WERI-Rb-1 (cell line): ENCODE measurements at regions not wholly inside any gene's neighbourhood (a gene's known extent, or its start where the extent isn't known, plus 50 kb on each side); places are given as distances from the start of the nearest gene placed in this dataset.

Source experiments
- DNase-seq: peaks from one replicate; pipeline ENCODE4 v3.0.0-alpha.2; 2020
- H3K27ac ChIP-seq: fragments of 250-450 bp; sonication (Bioruptor Pico); 2 replicates; pipeline ENCODE4 v1.5.1; 2020; ENCODE audit warnings: mild to moderate bottlenecking, moderate library complexity
- H3K27me3 ChIP-seq: fragments of 250-450 bp; sonication (Bioruptor Pico); 2 replicates; pipeline ENCODE4 v1.5.1; 2021; ENCODE audit warnings: mild to moderate bottlenecking, low read depth, moderate library complexity; ENCODE audit not compliant: insufficient read depth, severe bottlenecking
- H3K36me3 ChIP-seq: fragments of 250-450 bp; sonication (Bioruptor Pico); 2 replicates; pipeline ENCODE4 v1.5.1; 2020; ENCODE audit warnings: mild to moderate bottlenecking, moderate library complexity
- H3K4me3 ChIP-seq: 2 replicates; pipeline ENCODE4 v1.5.1; 2011; ENCODE audit warnings: low read depth, mild to moderate bottlenecking, control low read depth, low read length
- H3K9me3 ChIP-seq: fragments of 250-450 bp; sonication (Bioruptor Pico); 2 replicates; pipeline ENCODE4 v1.5.1; 2021; ENCODE audit warnings: mild to moderate bottlenecking, moderate library complexity; ENCODE audit not compliant: severe bottlenecking
- TF ChIP-seq, protein P1 (sequence below): IDR thresholded peaks from 2 replicates; pipeline ENCODE4 v1.5.1; 2011; ENCODE audit warnings: low read depth, mild to moderate bottlenecking, control low read depth, inconsistent platforms, low read length

DNA sequence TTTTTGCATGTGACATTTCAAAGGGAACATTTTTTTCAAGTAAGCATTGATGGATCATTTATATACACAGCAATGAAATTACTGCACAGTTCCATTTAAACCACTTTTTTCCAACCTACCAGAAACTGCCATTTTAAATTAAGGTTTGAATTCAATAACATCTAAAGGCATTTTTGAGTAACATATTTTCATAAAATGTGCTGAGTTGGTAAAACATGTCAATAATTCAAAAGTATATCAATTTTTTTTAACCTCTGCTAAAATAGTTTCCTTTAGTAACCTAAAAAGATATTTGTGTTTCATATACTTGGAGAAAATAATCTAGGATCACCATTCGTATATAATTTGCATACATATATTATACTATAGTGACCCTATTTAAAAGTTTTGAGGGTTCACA, 355.1 kb upstream of the KCNMB2 start:
- Histone ChIP-seq H3K27ac (no peak overlapping the region), H3K4me3 (no peak overlapping the region), H3K9me3 (no peaks in the 10 kb centered on the region), H3K27me3 (no peaks in the 10 kb centered on the region), H3K36me3 (no peaks in the 10 kb centered on the region)
- DNase-seq = no peak
- TF ChIP-seq, protein P1, sequence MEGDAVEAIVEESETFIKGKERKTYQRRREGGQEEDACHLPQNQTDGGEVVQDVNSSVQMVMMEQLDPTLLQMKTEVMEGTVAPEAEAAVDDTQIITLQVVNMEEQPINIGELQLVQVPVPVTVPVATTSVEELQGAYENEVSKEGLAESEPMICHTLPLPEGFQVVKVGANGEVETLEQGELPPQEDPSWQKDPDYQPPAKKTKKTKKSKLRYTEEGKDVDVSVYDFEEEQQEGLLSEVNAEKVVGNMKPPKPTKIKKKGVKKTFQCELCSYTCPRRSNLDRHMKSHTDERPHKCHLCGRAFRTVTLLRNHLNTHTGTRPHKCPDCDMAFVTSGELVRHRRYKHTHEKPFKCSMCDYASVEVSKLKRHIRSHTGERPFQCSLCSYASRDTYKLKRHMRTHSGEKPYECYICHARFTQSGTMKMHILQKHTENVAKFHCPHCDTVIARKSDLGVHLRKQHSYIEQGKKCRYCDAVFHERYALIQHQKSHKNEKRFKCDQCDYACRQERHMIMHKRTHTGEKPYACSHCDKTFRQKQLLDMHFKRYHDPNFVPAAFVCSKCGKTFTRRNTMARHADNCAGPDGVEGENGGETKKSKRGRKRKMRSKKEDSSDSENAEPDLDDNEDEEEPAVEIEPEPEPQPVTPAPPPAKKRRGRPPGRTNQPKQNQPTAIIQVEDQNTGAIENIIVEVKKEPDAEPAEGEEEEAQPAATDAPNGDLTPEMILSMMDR = no peak

DNA sequence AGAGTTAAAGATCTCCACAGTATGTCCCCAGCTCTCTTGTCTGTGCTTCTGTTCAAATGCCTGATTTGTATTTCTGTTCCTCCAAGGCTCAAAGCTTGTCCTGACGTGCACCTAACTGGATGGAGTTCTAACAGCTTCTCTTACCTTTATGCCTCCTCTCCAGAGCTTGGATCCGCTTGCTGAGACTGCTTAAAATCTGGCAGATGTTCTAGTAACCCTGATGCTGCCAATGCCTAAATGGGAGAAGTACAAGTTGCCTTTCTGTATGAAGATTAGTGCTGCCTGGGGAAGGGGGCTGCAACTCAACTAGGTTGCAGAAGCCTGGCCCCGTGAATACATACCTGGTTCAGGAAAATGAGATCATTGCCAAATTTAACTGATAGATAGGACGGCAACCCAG, 354.5 kb upstream of the KCNMB2 start:
- DNase-seq = no peak

GRCh38 chr3:178182337-178182779, 353.9 kb upstream of the KCNMB2 start:
- no peaks in the 10 kb centered on the region for H3K36me3 ChIP-seq
- no peak overlapping the region for H3K27ac ChIP-seq
- TF ChIP-seq, protein P1 = no peak
- no peak for DNase-seq
- no peak overlapping the region for H3K4me3 ChIP-seq
- H3K9me3 ChIP-seq = no peaks in the 10 kb centered on the region
- no peaks in the 10 kb centered on the region for H3K27me3 ChIP-seq

More for the DNA sequence above, 354.5 kb upstream of the KCNMB2 start:
- Histone ChIP-seq H3K27me3 (no peaks in the 10 kb centered on the region), H3K36me3 (no peaks in the 10 kb centered on the region), H3K9me3 (no peaks in the 10 kb centered on the region), H3K4me3 (no peak overlapping the region), H3K27ac (no peak overlapping the region)
- TF ChIP-seq, protein P1 = no peak

DNA sequence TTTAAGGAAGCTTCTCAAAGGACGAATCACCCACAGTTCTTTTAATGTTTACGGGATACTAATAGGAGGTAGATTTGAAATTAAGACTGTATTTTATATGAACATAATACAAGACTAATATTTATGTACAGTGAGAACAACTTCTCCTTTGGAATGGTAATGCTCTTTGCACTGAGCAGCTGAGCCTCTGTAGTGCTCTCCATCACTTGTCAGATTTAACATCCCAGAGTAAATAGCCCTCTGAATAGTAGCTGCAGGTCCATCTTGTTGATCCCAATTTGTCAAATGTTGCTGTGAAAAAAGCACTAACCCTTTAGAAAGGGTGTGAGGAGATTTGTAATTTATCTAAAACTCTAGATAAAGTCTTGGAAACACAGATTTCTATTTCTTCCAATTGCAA, 351.4 kb upstream of the KCNMB2 start:
- Histone ChIP-seq H3K27me3 (no peaks in the 10 kb centered on the region), H3K36me3 (no peaks in the 10 kb centered on the region), H3K4me3 (no peak overlapping the region), H3K27ac (no peak overlapping the region), H3K9me3 (no peaks in the 10 kb centered on the region)
- DNase-seq = no peak
- TF ChIP-seq, protein P1 = no peak

DNA sequence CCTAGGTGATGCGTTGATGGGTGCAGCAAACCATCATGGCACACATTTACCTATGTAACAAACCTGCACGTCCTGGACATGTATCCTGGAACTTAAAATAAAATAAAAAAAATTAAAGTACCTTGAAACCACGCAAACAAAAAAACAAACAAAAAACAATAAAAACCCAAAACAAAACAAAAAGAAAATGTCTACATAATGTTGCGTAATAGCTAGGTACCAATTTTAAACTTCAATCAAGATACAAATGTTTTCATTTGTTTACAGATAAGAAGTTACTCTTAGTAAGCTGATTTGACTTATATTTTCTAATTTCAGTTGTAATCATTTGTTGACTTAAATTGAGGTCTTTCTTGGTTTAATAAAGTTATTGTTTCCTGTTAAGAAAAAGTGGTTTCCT, 349.6 kb upstream of the KCNMB2 start:
- no peak overlapping the region for H3K4me3 ChIP-seq
- no peaks in the 10 kb centered on the region for H3K9me3 ChIP-seq
- DNase-seq = no peak
- H3K36me3 ChIP-seq = no peaks in the 10 kb centered on the region
- H3K27ac ChIP-seq = no peak overlapping the region
- TF ChIP-seq, protein P1 = no peak
- H3K27me3 ChIP-seq = no peaks in the 10 kb centered on the region

- no peaks in the 10 kb centered on the region for H3K36me3 ChIP-seq
These were observed 346.4 kb upstream of the KCNMB2 start for GRCh38 chr3:178189854-178190253.

More at GRCh38 chr3:178189854-178190253, 346.4 kb upstream of the KCNMB2 start:
- H3K27me3 ChIP-seq = no peaks in the 10 kb centered on the region
- no peak overlapping the region for H3K27ac ChIP-seq
- TF ChIP-seq, protein P1 = no peak
- DNase-seq = no peak
- H3K4me3 ChIP-seq = no peak overlapping the region
- no peaks in the 10 kb centered on the region for H3K9me3 ChIP-seq
